ENCODE measurements at regions not wholly inside any gene's neighbourhood (a gene's known extent, or its start where the extent isn't known, plus 50 kb on each side); places are given as distances from the start of the nearest gene placed in this dataset.
"Not testable (repeated sequence)": the region's sequence is repeated elsewhere in the genome, so short reads cannot be mapped to it uniquely, and the experiment has no call there.

- in situ Hi-C loops (cut with HindIII; ENCODE audit: low pct_unique_long_range_greater_than_20kb, low sequenced_read_pairs): no loop called here
- DNase-seq (ENCODE audit: low read depth): no peak
These were observed 68.6 kb upstream of the MRTFB start for GRCh38 chr16:14002416-14002990.

- in situ Hi-C loops (cut with HindIII; ENCODE audit: low pct_unique_long_range_greater_than_20kb, low sequenced_read_pairs): no loop called here
- no peak for DNase-seq (ENCODE audit: low read depth)
These were observed 68.0 kb upstream of the MRTFB start for GRCh38 chr16:14003074-14003570.

GRCh38 chr16:14004031-14004728, 66.9 kb upstream of the MRTFB start:
- in situ Hi-C loops (cut with HindIII; ENCODE audit: low pct_unique_long_range_greater_than_20kb, low sequenced_read_pairs): no loop called here
- no peak for DNase-seq (ENCODE audit: low read depth)

GRCh38 chr16:14004729-14005315, 66.3 kb upstream of the MRTFB start:
- DNase-seq (ENCODE audit: low read depth): no peak
- in situ Hi-C loops (cut with HindIII; ENCODE audit: low pct_unique_long_range_greater_than_20kb, low sequenced_read_pairs): no loop called here

GRCh38 chr16:14005335-14005734, 65.8 kb upstream of the MRTFB start:
- DNase-seq (ENCODE audit: low read depth): no peak
- in situ Hi-C loops (cut with HindIII; ENCODE audit: low pct_unique_long_range_greater_than_20kb, low sequenced_read_pairs): no loop called here

GRCh38 chr16:14007450-14007849, 63.7 kb upstream of the MRTFB start:
- DNase-seq (ENCODE audit: low read depth): no peak
- in situ Hi-C loops (cut with HindIII; ENCODE audit: low pct_unique_long_range_greater_than_20kb, low sequenced_read_pairs): no loop called here

- in situ Hi-C loops (cut with HindIII; ENCODE audit: low pct_unique_long_range_greater_than_20kb, low sequenced_read_pairs): no loop called here
- peak; percentile 34 for DNase-seq (ENCODE audit: low read depth)
These were observed 60.1 kb upstream of the MRTFB start for GRCh38 chr16:14011001-14011400.

GRCh38 chr16:14011846-14012245, 59.3 kb upstream of the MRTFB start:
- in situ Hi-C loops (cut with HindIII; ENCODE audit: low pct_unique_long_range_greater_than_20kb, low sequenced_read_pairs): no loop called here
- no peak for DNase-seq (ENCODE audit: low read depth)

GRCh38 chr16:14013145-14013570, 58.0 kb upstream of the MRTFB start:
- DNase-seq (ENCODE audit: low read depth): peak; percentile 19
- in situ Hi-C loops (cut with HindIII; ENCODE audit: low pct_unique_long_range_greater_than_20kb, low sequenced_read_pairs): no loop called here

- in situ Hi-C loops (cut with HindIII; ENCODE audit: low pct_unique_long_range_greater_than_20kb, low sequenced_read_pairs): no loop called here
- DNase-seq (ENCODE audit: low read depth): peak; percentile 91
These were observed 57.4 kb upstream of the MRTFB start for GRCh38 chr16:14013571-14014283.

- no peak for DNase-seq (ENCODE audit: low read depth)
- in situ Hi-C loops (cut with HindIII; ENCODE audit: low pct_unique_long_range_greater_than_20kb, low sequenced_read_pairs): no loop called here
These were observed 56.9 kb upstream of the MRTFB start for GRCh38 chr16:14014284-14014625.

GRCh38 chr16:14015033-14015432, 56.1 kb upstream of the MRTFB start:
- DNase-seq (ENCODE audit: low read depth): no peak
- in situ Hi-C loops (cut with HindIII; ENCODE audit: low pct_unique_long_range_greater_than_20kb, low sequenced_read_pairs): no loop called here

GRCh38 chr16:14015461-14015860, 55.7 kb upstream of the MRTFB start:
- in situ Hi-C loops (cut with HindIII; ENCODE audit: low pct_unique_long_range_greater_than_20kb, low sequenced_read_pairs): no loop called here
- no peak for DNase-seq (ENCODE audit: low read depth)

GRCh38 chr16:14015948-14016347, 55.2 kb upstream of the MRTFB start:
- in situ Hi-C loops (cut with HindIII; ENCODE audit: low pct_unique_long_range_greater_than_20kb, low sequenced_read_pairs): no loop called here
- DNase-seq (ENCODE audit: low read depth): peak; percentile 27

- DNase-seq (ENCODE audit: low read depth); in situ Hi-C loops (cut with HindIII; ENCODE audit: low pct_unique_long_range_greater_than_20kb, low sequenced_read_pairs): not testable (repeated sequence)
These were observed 54.8 kb upstream of the MRTFB start for GRCh38 chr16:14016362-14016761.

- in situ Hi-C loops (cut with HindIII; ENCODE audit: low pct_unique_long_range_greater_than_20kb, low sequenced_read_pairs): no loop called here
- no peak for DNase-seq (ENCODE audit: low read depth)
These were observed 53.2 kb upstream of the MRTFB start for GRCh38 chr16:14017886-14018285.

GRCh38 chr16:14018851-14019250, 52.3 kb upstream of the MRTFB start:
- in situ Hi-C loops (cut with HindIII; ENCODE audit: low pct_unique_long_range_greater_than_20kb, low sequenced_read_pairs): no loop called here
- DNase-seq (ENCODE audit: low read depth): peak; percentile 44

GRCh38 chr16:14020141-14020540, 51.0 kb upstream of the MRTFB start:
- in situ Hi-C loops (cut with HindIII; ENCODE audit: low pct_unique_long_range_greater_than_20kb, low sequenced_read_pairs): no loop called here
- no peak for DNase-seq (ENCODE audit: low read depth)
